OCI-LY7 (cell line): ENCODE measurements at regions not wholly inside any gene's neighbourhood (a gene's known extent, or its start where the extent isn't known, plus 50 kb on each side); places are given as distances from the start of the nearest gene placed in this dataset.

Source experiments
- BruUV-seq: library from RNA; stranded (reverse); fragments of 400-500 nt; replicated peaks from 2 replicates; lab custom pipeline; 2021; lab: Mats Ljungman, UMichigan
- CTCF ChIA-PET: fragments of 300-600 bp; sonication (Branson Sonifier 250); formaldehyde crosslinking; loops from one replicate; lab custom pipeline; 2022; ENCODE audit warnings: antibody characterized with exemption; ENCODE audit not compliant: unreplicated experiment; lab: Charles Lee
- POLR2A ChIA-PET: fragments of 300-600 bp; sonication (Branson Sonifier 250); formaldehyde crosslinking; loops from one replicate; lab custom pipeline; 2022; ENCODE audit warnings: antibody characterized with exemption; lab: Charles Lee
- DNase-seq: peaks from one replicate; pipeline ENCODE4 v3.0.0-alpha.2; 2015; ENCODE audit warnings: low spot score
- H2AFZ ChIP-seq: fragments of 200-600 bp; sonication (generic), shearing (Covaris generic); 2 replicates; pipeline ENCODE4 v1.6.1; 2014; ENCODE audit warnings: mild to moderate bottlenecking, antibody characterized with exemption, low read length, moderate library complexity
- H3K27ac ChIP-seq: fragments of 200-600 bp; sonication (generic); 2 replicates; pipeline ENCODE4 v1.5.1; 2014; ENCODE audit warnings: mixed run types, low read depth, mild to moderate bottlenecking, moderate library complexity, low read length, inconsistent platforms; ENCODE audit not compliant: poor library complexity, severe bottlenecking
- H3K36me3 ChIP-seq: fragments of 200-600 bp; sonication (generic); 2 replicates; pipeline ENCODE4 v1.6.1; 2014; ENCODE audit warnings: mild to moderate bottlenecking, antibody characterized with exemption, low read length, moderate library complexity, mixed read lengths; ENCODE audit not compliant: insufficient read depth
- H3K4me1 ChIP-seq: fragments of 200-600 bp; sonication (generic); 2 replicates; pipeline ENCODE4 v1.5.1; 2014; ENCODE audit warnings: mild to moderate bottlenecking, low read length; ENCODE audit not compliant: insufficient read depth, poor library complexity, severe bottlenecking
- H3K4me2 ChIP-seq: fragments of 200-600 bp; sonication (generic); 2 replicates; pipeline ENCODE4 v1.6.1; 2014; ENCODE audit warnings: mild to moderate bottlenecking, low read length
- H3K4me3 ChIP-seq: fragments of 200-600 bp; sonication (generic); 2 replicates; pipeline ENCODE4 v1.5.1; 2014; ENCODE audit warnings: mild to moderate bottlenecking, low read depth, low read length; ENCODE audit not compliant: poor library complexity, severe bottlenecking
- H3K79me2 ChIP-seq: fragments of 200-600 bp; sonication (generic); 2 replicates; pipeline ENCODE4 v1.6.1; 2016; ENCODE audit warnings: low read depth, mild to moderate bottlenecking, low read length, moderate library complexity, mixed read lengths; ENCODE audit not compliant: insufficient read depth
- H3K9me2 ChIP-seq: fragments of 200-600 bp; sonication (generic); 2 replicates; pipeline ENCODE4 v1.6.1; 2016; ENCODE audit warnings: mild to moderate bottlenecking, low read length, mixed read lengths; ENCODE audit not compliant: insufficient read depth
- H3K9me3 ChIP-seq: fragments of 200-600 bp; sonication (generic); 2 replicates; pipeline ENCODE4 v1.6.1; 2014; ENCODE audit warnings: mild to moderate bottlenecking, mixed run types, low read length, mixed read lengths
- H4K20me1 ChIP-seq: fragments of 200-600 bp; sonication (generic); 2 replicates; pipeline ENCODE4 v1.6.1; 2014; ENCODE audit warnings: mild to moderate bottlenecking, antibody characterized with exemption, low read length, moderate library complexity, mixed read lengths; ENCODE audit not compliant: insufficient read depth
- EZH2phosphoT487 ChIP-seq: fragments of 200-600 bp; sonication (generic); IDR thresholded peaks from 2 replicates; pipeline ENCODE4 v1.6.1; 2018; ENCODE audit warnings: low read depth, borderline replicate concordance, mild to moderate bottlenecking, mixed run types, antibody characterized with exemption, low read length, moderate library complexity, mixed read lengths
- intact Hi-C: fragments of 100-400 bp; cut with micrococcal nuclease; formaldehyde crosslinking; loops from one replicate; pipeline ENCODE4 v1.10.0; 2022; ENCODE audit not compliant: unreplicated experiment
- TF ChIP-seq, protein P1 (sequence below): fragments of 200-600 bp; sonication (generic); conservative IDR thresholded peaks from 2 replicates; pipeline ENCODE4 v1.5.1; 2014; ENCODE audit warnings: mild to moderate bottlenecking, antibody characterized with exemption, low read length, moderate library complexity, mixed read lengths

DNA sequence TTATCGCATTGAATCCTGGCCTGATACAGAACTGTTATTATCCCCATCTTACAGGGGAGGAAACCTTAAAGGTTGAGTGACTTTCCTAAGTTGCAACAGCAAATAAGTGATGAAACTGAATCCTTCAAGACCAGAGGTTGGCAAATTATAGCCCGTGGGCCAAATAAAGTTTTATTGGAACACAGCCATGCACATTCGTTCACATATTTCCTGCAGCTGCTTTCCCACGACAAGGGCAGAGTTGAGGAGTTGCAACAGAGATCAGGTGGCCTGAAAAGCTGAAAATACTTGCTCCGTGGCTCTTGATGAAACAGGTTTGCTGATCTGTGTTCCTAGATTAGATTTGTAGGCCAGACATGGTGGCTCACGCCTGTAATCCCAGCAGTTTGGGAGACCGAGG is 126.7 kb downstream of the PHETA1 start:
- intact Hi-C loops: no loop called here
- H3K9me2 ChIP-seq: no peaks in the 10 kb centered on the region
- POLR2A ChIA-PET: no interaction called here

GRCh38 chr12:111240374-111240773 is 128.5 kb downstream of the PHETA1 start:
- intact Hi-C loops: no loop called here
- Histone ChIP-seq H3K9me2 (no peaks in the 10 kb centered on the region), H3K4me3 (no peak overlapping the region), H3K4me2 (no peak overlapping the region), H3K36me3 (no peaks in the 10 kb centered on the region), H4K20me1 (no peaks in the 10 kb centered on the region), H3K27ac (no peak overlapping the region), H3K9me3 (no peaks in the 10 kb centered on the region), H2AFZ (no peak overlapping the region), H3K79me2 (no peaks in the 10 kb centered on the region), H3K4me1 (no peaks in the 10 kb centered on the region)
- no TSS peak for BruUV-seq
- POLR2A ChIA-PET: interaction anchor here (0.7 kb wide), 1 partner anchor 305 kb away, joined by 4 read pairs; no protein-coding TSS in a partner anchor
- DNase-seq: no peak
- TF ChIP-seq EZH2phosphoT487: no peak
- TF ChIP-seq, protein P1, sequence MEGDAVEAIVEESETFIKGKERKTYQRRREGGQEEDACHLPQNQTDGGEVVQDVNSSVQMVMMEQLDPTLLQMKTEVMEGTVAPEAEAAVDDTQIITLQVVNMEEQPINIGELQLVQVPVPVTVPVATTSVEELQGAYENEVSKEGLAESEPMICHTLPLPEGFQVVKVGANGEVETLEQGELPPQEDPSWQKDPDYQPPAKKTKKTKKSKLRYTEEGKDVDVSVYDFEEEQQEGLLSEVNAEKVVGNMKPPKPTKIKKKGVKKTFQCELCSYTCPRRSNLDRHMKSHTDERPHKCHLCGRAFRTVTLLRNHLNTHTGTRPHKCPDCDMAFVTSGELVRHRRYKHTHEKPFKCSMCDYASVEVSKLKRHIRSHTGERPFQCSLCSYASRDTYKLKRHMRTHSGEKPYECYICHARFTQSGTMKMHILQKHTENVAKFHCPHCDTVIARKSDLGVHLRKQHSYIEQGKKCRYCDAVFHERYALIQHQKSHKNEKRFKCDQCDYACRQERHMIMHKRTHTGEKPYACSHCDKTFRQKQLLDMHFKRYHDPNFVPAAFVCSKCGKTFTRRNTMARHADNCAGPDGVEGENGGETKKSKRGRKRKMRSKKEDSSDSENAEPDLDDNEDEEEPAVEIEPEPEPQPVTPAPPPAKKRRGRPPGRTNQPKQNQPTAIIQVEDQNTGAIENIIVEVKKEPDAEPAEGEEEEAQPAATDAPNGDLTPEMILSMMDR: no peak
- CTCF ChIA-PET: no interaction called here

More for the DNA sequence above, 126.7 kb downstream of the PHETA1 start:
- H3K4me2 ChIP-seq: no peak overlapping the region
- no peaks in the 10 kb centered on the region for H3K79me2 ChIP-seq
- no peaks in the 10 kb centered on the region for H3K9me3 ChIP-seq
- H2AFZ ChIP-seq: no peak overlapping the region
- no peaks in the 10 kb centered on the region for H3K36me3 ChIP-seq
- no peaks in the 10 kb centered on the region for H4K20me1 ChIP-seq
- DNase-seq: no peak
- H3K4me3 ChIP-seq: no peak overlapping the region
- CTCF ChIA-PET: no interaction called here
- no peak overlapping the region for H3K27ac ChIP-seq
- no TSS peak for BruUV-seq
- H3K4me1 ChIP-seq: no peaks in the 10 kb centered on the region
- TF ChIP-seq, protein P1: no peak
- TF ChIP-seq EZH2phosphoT487: no peak

- no peaks in the 10 kb centered on the region for H3K79me2 ChIP-seq
- POLR2A ChIA-PET: no interaction called here
- no peak overlapping the region for H3K4me3 ChIP-seq
- no peak overlapping the region for H3K4me2 ChIP-seq
- H3K9me3 ChIP-seq: no peaks in the 10 kb centered on the region
- BruUV-seq: no TSS peak
- no peak overlapping the region for H3K27ac ChIP-seq
- no peaks in the 10 kb centered on the region for H3K36me3 ChIP-seq
- DNase-seq: no peak
- H3K4me1 ChIP-seq: no peaks in the 10 kb centered on the region
- CTCF ChIA-PET: no interaction called here
- TF ChIP-seq EZH2phosphoT487: no peak
- TF ChIP-seq, protein P1: no peak
- no peaks in the 10 kb centered on the region for H3K9me2 ChIP-seq
- H2AFZ ChIP-seq: no peak overlapping the region
- no peaks in the 10 kb centered on the region for H4K20me1 ChIP-seq
- intact Hi-C loops: no loop called here
Observed at GRCh38 chr12:111239235-111239634, 129.7 kb downstream of the PHETA1 start.
